ENCODE measurements at regions not wholly inside any gene's neighbourhood (a gene's known extent, or its start where the extent isn't known, plus 50 kb on each side); places are given as distances from the start of the nearest gene placed in this dataset.

- Histone ChIP-seq H3K9me3 (replicated peaks; ENCODE audit: control insufficient read depth, insufficient read depth, low read depth, low read length) (no peaks in the 10 kb centered on the region), H3K79me2 (ENCODE audit: control insufficient read depth, insufficient read depth, low read length) (no peaks in the 10 kb centered on the region), H3K27me3 (ENCODE audit: control insufficient read depth in 2 of 2, insufficient read depth in 2 of 2, low read length in 2 of 2) (peaks cover 6 to 47% of the 10 kb centered on the region in 2 experiments), H3K4me1 (replicated peaks in 1 of 2; ENCODE audit: control insufficient read depth in 2 of 2, insufficient read depth in 2 of 2, low read length in 2 of 2) (no peaks in the 10 kb centered on the region), H4K20me1 (replicated peaks; ENCODE audit: control insufficient read depth, insufficient read depth, low read length) (no peaks in the 10 kb centered on the region), H2AFZ (ENCODE audit: low read depth, low read length) (no peak overlapping the region), H3K9me1 (ENCODE audit: control insufficient read depth, insufficient read depth, low read length) (no peaks in the 10 kb centered on the region), H3K4me3 (no peak overlapping the region), H3K36me3 (ENCODE audit: control insufficient read depth, insufficient read depth, low read length) (no peaks in the 10 kb centered on the region), H3K4me2 (ENCODE audit: insufficient read depth, low read length) (no peak overlapping the region), H3K27ac (ENCODE audit: extremely low read depth, low read depth, low read length) (no peak overlapping the region), H3K9ac (ENCODE audit: insufficient read depth in 1 of 2, low read depth in 2 of 2, low read length in 2 of 2) (no peak overlapping the region)
- ChIA-PET CTCF (ENCODE audit: low intra/inter-chr PET ratio) (no interaction called here), POLR2A (no interaction called here)
- WGBS (ENCODE audit: insufficient coverage, low coverage, missing lambda C conversion rate): 3% methylated on average over 6 of the region's 6 CpGs
- in situ Hi-C loops (cut with MboI): no loop called here
- FAIRE-seq (no peak), DNase-seq (ENCODE audit: extremely low read depth in 1 of 4, low spot score in 3 of 4) (no peak), ATAC-seq (no peak)
- no TSS peak for BruUV-seq (replicated peaks)
- intact Hi-C loops (cut with micrococcal nuclease): loop anchor here (10.0 kb wide), 1 partner anchor 512 kb away; no protein-coding TSS in a partner anchor
- TF ChIP-seq PHF8 (IDR thresholded peaks at IDR 0.05; ENCODE audit: borderline replicate concordance, low read length) (no peak), TOE1 (IDR thresholded peaks at IDR 0.05; ENCODE audit: borderline replicate concordance) (no peak), TOE1 (CRISPR knock-in tag; IDR thresholded peaks at IDR 0.05; ENCODE audit: borderline replicate concordance, low read depth) (no peak), TAL1 (IDR thresholded peaks at IDR 0.05) (no peak), HCFC1 (IDR thresholded peaks at IDR 0.05; ENCODE audit: low read depth, low read length) (no peak), CHD2 (IDR thresholded peaks at IDR 0.05; ENCODE audit: low read depth, low read length) (no peak), ZNF263 (CRISPR knock-in tag; IDR thresholded peaks at IDR 0.05; ENCODE audit: borderline replicate concordance) (no peak), PHB2 (IDR thresholded peaks at IDR 0.05; ENCODE audit: low read depth) (no peak), XRCC3 (IDR thresholded peaks at IDR 0.05) (no peak), ZNF780A (CRISPR knock-in tag; IDR thresholded peaks at IDR 0.05) (no peak), FOXA3 (CRISPR knock-in tag; conservative IDR thresholded peaks at IDR 0.05 in 1 of 2, IDR thresholded peaks at IDR 0.05 in 1 of 2) (no peak)
Measured at GRCh38 chr15:99917252-99917651, 184.0 kb upstream of the LYSMD4 start.
